HEK293 (cell line): ENCODE measurements at regions not wholly inside any gene's neighbourhood (a gene's known extent, or its start where the extent isn't known, plus 50 kb on each side); places are given as distances from the start of the nearest gene placed in this dataset.

Experiments
- REPIN1 ChIP-seq: fragments of 450-650 bp; formaldehyde crosslinking; IDR thresholded peaks from 2 replicates; pipeline ENCODE4 v1.5.1; 2017; ENCODE audit warnings: missing biosample characterization, missing genetic modification characterization, low read depth
- YY2 ChIP-seq: fragments of 450-650 bp; formaldehyde crosslinking; IDR thresholded peaks from 2 replicates; pipeline ENCODE4 v1.5.1; 2016; ENCODE audit warnings: missing biosample characterization, missing genetic modification characterization
- ZNF140 ChIP-seq: fragments of 450-650 bp; formaldehyde crosslinking; IDR thresholded peaks from 2 replicates; pipeline ENCODE4 v1.5.1; 2016; ENCODE audit warnings: missing biosample characterization, missing genetic modification characterization
- ZNF19 ChIP-seq: fragments of 450-650 bp; formaldehyde crosslinking; IDR thresholded peaks from 2 replicates; pipeline ENCODE4; 2016; ENCODE audit warnings: missing biosample characterization, missing genetic modification characterization, low read depth
- ZNF423 ChIP-seq: fragments of 450-650 bp; formaldehyde crosslinking; IDR thresholded peaks from 2 replicates; pipeline ENCODE4 v1.5.1; 2016; ENCODE audit warnings: missing biosample characterization, missing genetic modification characterization
- ZNF501 ChIP-seq: fragments of 450-650 bp; formaldehyde crosslinking; IDR thresholded peaks from 2 replicates; pipeline ENCODE4 v1.5.1; 2016; ENCODE audit warnings: missing biosample characterization, missing genetic modification characterization
- TF ChIP-seq, protein P1 (sequence below): fragments of 450-650 bp; formaldehyde crosslinking; IDR thresholded peaks from 2 replicates; pipeline ENCODE4 v1.5.1; 2016; ENCODE audit warnings: missing biosample characterization, missing genetic modification characterization

DNA sequence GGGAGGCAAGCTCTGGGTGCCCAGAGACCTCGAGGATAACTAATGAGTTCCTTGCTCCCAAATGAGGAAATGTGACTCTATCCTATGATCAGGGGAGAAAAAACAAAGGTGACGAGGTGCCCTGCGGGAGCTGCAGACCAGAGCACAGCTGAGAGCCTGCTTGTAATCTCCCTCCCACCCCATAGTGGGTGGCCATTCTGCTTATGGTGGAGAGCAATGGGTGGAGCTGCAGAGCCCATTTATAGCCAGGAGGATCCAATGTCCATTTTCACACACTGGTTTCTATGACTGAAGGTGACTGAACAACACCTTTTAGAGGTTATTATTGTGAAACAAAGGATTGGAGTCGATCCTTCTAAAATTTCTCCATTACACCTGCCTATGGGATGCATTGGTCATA, 153.3 kb downstream of the COL6A3 start:
- TF ChIP-seq ZNF140 (no peak), ZNF501 (tag by site-specific recombination) (no peak), ZNF19 (tag by site-specific recombination) (no peak), ZNF423 (tag by site-specific recombination) (no peak), REPIN1 (tag by site-specific recombination) (no peak), YY2 (no peak)
- TF ChIP-seq, protein P1, sequence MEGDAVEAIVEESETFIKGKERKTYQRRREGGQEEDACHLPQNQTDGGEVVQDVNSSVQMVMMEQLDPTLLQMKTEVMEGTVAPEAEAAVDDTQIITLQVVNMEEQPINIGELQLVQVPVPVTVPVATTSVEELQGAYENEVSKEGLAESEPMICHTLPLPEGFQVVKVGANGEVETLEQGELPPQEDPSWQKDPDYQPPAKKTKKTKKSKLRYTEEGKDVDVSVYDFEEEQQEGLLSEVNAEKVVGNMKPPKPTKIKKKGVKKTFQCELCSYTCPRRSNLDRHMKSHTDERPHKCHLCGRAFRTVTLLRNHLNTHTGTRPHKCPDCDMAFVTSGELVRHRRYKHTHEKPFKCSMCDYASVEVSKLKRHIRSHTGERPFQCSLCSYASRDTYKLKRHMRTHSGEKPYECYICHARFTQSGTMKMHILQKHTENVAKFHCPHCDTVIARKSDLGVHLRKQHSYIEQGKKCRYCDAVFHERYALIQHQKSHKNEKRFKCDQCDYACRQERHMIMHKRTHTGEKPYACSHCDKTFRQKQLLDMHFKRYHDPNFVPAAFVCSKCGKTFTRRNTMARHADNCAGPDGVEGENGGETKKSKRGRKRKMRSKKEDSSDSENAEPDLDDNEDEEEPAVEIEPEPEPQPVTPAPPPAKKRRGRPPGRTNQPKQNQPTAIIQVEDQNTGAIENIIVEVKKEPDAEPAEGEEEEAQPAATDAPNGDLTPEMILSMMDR (tag by site-specific recombination): no peak
